ENCODE measurements at regions not wholly inside any gene's neighbourhood (a gene's known extent, or its start where the extent isn't known, plus 50 kb on each side); places are given as distances from the start of the nearest gene placed in this dataset.

GRCh38 chr10:128481152-128481840 is 355.1 kb upstream of the MKI67 start:
- CTCF ChIA-PET: no interaction called here
- Mint-ChIP-seq H3K4me3 (no peak overlapping the region), H3K36me3 (no peaks in the 10 kb centered on the region), H3K27ac (no peak overlapping the region), H3K4me1 (no peaks in the 10 kb centered on the region), H3K9me3 (no peaks in the 10 kb centered on the region), H3K27me3 (no peaks in the 10 kb centered on the region)
- DNase-seq: no peak

GRCh38 chr10:128482052-128482451 is 355.8 kb upstream of the MKI67 start:
- Mint-ChIP-seq H3K36me3 (no peaks in the 10 kb centered on the region), H3K4me1 (no peaks in the 10 kb centered on the region), H3K27me3 (no peaks in the 10 kb centered on the region), H3K27ac (no peak overlapping the region), H3K9me3 (no peaks in the 10 kb centered on the region), H3K4me3 (no peak overlapping the region)
- no peak for DNase-seq
- CTCF ChIA-PET: no interaction called here

GRCh38 chr10:128483216-128483615 is 357.0 kb upstream of the MKI67 start:
- Mint-ChIP-seq H3K36me3 (no peaks in the 10 kb centered on the region), H3K9me3 (no peaks in the 10 kb centered on the region), H3K27me3 (no peaks in the 10 kb centered on the region), H3K27ac (no peak overlapping the region), H3K4me3 (no peak overlapping the region), H3K4me1 (no peaks in the 10 kb centered on the region)
- CTCF ChIA-PET: no interaction called here
- DNase-seq: no peak

- Mint-ChIP-seq H3K27me3 (no peaks in the 10 kb centered on the region), H3K27ac (no peak overlapping the region), H3K9me3 (no peaks in the 10 kb centered on the region), H3K4me3 (no peak overlapping the region), H3K36me3 (no peaks in the 10 kb centered on the region), H3K4me1 (no peaks in the 10 kb centered on the region)
- CTCF ChIA-PET: no interaction called here
- DNase-seq: no peak
Observed at GRCh38 chr10:128484041-128484440, 357.8 kb upstream of the MKI67 start.

GRCh38 chr10:128485701-128486235 is 359.5 kb upstream of the MKI67 start:
- no peak for DNase-seq
- Mint-ChIP-seq H3K4me1 (no peaks in the 10 kb centered on the region), H3K36me3 (no peaks in the 10 kb centered on the region), H3K27ac (no peak overlapping the region), H3K4me3 (no peak overlapping the region), H3K9me3 (no peaks in the 10 kb centered on the region), H3K27me3 (no peaks in the 10 kb centered on the region)
- CTCF ChIA-PET: no interaction called here

- Mint-ChIP-seq H3K4me3 (no peak overlapping the region), H3K36me3 (no peaks in the 10 kb centered on the region), H3K27ac (no peak overlapping the region), H3K9me3 (no peaks in the 10 kb centered on the region), H3K4me1 (no peaks in the 10 kb centered on the region), H3K27me3 (no peaks in the 10 kb centered on the region)
- CTCF ChIA-PET: no interaction called here
- no peak for DNase-seq
Observed at GRCh38 chr10:128487517-128487916, 361.3 kb upstream of the MKI67 start.

- Mint-ChIP-seq H3K27me3 (no peaks in the 10 kb centered on the region), H3K4me1 (no peaks in the 10 kb centered on the region), H3K4me3 (no peak overlapping the region), H3K9me3 (no peaks in the 10 kb centered on the region), H3K27ac (no peak overlapping the region), H3K36me3 (no peaks in the 10 kb centered on the region)
- no peak for DNase-seq
- CTCF ChIA-PET: no interaction called here
Observed at GRCh38 chr10:128489324-128490247, 363.4 kb upstream of the MKI67 start.

- Mint-ChIP-seq H3K9me3 (no peaks in the 10 kb centered on the region), H3K27me3 (no peaks in the 10 kb centered on the region), H3K36me3 (no peaks in the 10 kb centered on the region), H3K4me1 (no peaks in the 10 kb centered on the region), H3K4me3 (no peak overlapping the region), H3K27ac (no peak overlapping the region)
- CTCF ChIA-PET: no interaction called here
- no peak for DNase-seq
Observed at GRCh38 chr10:128491686-128492085, 365.5 kb upstream of the MKI67 start.

- no peaks in the 10 kb centered on the region for H3K27me3 Mint-ChIP-seq
- H3K4me3 Mint-ChIP-seq: no peak overlapping the region
- no peaks in the 10 kb centered on the region for H3K9me3 Mint-ChIP-seq
- CTCF ChIA-PET: no interaction called here
- no peaks in the 10 kb centered on the region for H3K4me1 Mint-ChIP-seq
- no peaks in the 10 kb centered on the region for H3K36me3 Mint-ChIP-seq
- DNase-seq: no peak
- no peak overlapping the region for H3K27ac Mint-ChIP-seq
Observed at GRCh38 chr10:128493811-128494210, 367.6 kb upstream of the MKI67 start.

GRCh38 chr10:128494665-128495064 is 368.4 kb upstream of the MKI67 start:
- Mint-ChIP-seq H3K36me3 (no peaks in the 10 kb centered on the region), H3K27ac (no peak overlapping the region), H3K4me1 (no peaks in the 10 kb centered on the region), H3K9me3 (no peaks in the 10 kb centered on the region), H3K4me3 (no peak overlapping the region), H3K27me3 (no peaks in the 10 kb centered on the region)
- CTCF ChIA-PET: no interaction called here
- DNase-seq: no peak

GRCh38 chr10:128497660-128498377 is 371.6 kb upstream of the MKI67 start:
- Mint-ChIP-seq H3K9me3 (no peaks in the 10 kb centered on the region), H3K4me3 (no peak overlapping the region), H3K4me1 (no peaks in the 10 kb centered on the region), H3K36me3 (no peaks in the 10 kb centered on the region), H3K27me3 (no peaks in the 10 kb centered on the region), H3K27ac (no peak overlapping the region)
- CTCF ChIA-PET: no interaction called here
- no peak for DNase-seq

GRCh38 chr10:128498378-128498730 is 372.1 kb upstream of the MKI67 start:
- H3K27ac Mint-ChIP-seq: no peak overlapping the region
- H3K9me3 Mint-ChIP-seq: no peaks in the 10 kb centered on the region
- H3K4me3 Mint-ChIP-seq: no peak overlapping the region
- CTCF ChIA-PET: no interaction called here
- H3K27me3 Mint-ChIP-seq: no peaks in the 10 kb centered on the region
- no peaks in the 10 kb centered on the region for H3K36me3 Mint-ChIP-seq
- H3K4me1 Mint-ChIP-seq: no peaks in the 10 kb centered on the region
- no peak for DNase-seq

GRCh38 chr10:128498746-128499145 is 372.5 kb upstream of the MKI67 start:
- H3K4me1 Mint-ChIP-seq: no peaks in the 10 kb centered on the region
- no peaks in the 10 kb centered on the region for H3K36me3 Mint-ChIP-seq
- CTCF ChIA-PET: no interaction called here
- no peaks in the 10 kb centered on the region for H3K9me3 Mint-ChIP-seq
- no peak overlapping the region for H3K27ac Mint-ChIP-seq
- no peaks in the 10 kb centered on the region for H3K27me3 Mint-ChIP-seq
- no peak for DNase-seq
- H3K4me3 Mint-ChIP-seq: no peak overlapping the region

- DNase-seq: no peak
- Mint-ChIP-seq H3K27ac (no peak overlapping the region), H3K4me1 (no peaks in the 10 kb centered on the region), H3K36me3 (no peaks in the 10 kb centered on the region), H3K4me3 (no peak overlapping the region), H3K9me3 (no peaks in the 10 kb centered on the region), H3K27me3 (no peaks in the 10 kb centered on the region)
- CTCF ChIA-PET: no interaction called here
Observed at GRCh38 chr10:128499486-128499885, 373.3 kb upstream of the MKI67 start.

Data from activated naive CD4-positive, alpha-beta T cell treated with anti-CD3 and anti-CD28 coated beads, Interleukin-2, amount 10 ng/mL, durations not matched to agents 7 days and 5 days (primary cell).